ENCODE measurements at regions not wholly inside any gene's neighbourhood (a gene's known extent, or its start where the extent isn't known, plus 50 kb on each side); places are given as distances from the start of the nearest gene placed in this dataset.

DNA sequence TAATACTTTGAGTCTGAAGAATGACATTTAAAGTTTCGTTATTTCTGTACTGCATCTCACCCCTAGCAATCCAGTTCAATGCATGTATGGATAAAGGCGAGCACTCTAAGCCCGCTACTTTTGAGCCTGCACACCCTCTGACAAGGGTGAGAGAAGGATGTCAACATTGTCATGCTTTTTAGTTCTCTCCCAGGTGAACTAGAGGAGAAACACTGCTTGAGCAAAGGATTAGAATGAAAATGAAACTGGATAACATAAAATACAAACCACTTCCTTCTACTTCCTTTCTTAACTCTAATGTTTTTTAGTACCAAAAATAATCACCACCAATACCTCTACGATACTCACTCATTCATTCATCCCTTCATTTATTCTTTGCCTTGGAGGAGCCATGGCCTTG lies 588.7 kb upstream of the NR2F2 start:
- Histone ChIP-seq H3K9me3 (ENCODE audit: control insufficient read depth, low read length) (no peaks in the 10 kb centered on the region), H3K4me3 (ENCODE audit: low read length) (no peak overlapping the region), H3K36me3 (ENCODE audit: control insufficient read depth, insufficient read depth, low read length) (no peaks in the 10 kb centered on the region), H3K9ac (ENCODE audit: low read length) (no peak overlapping the region), H3K27me3 (ENCODE audit: control insufficient read depth, insufficient read depth, low read length) (no peaks in the 10 kb centered on the region), H3K4me1 (ENCODE audit: control insufficient read depth, insufficient read depth, low read length) (no peaks in the 10 kb centered on the region)

DNA sequence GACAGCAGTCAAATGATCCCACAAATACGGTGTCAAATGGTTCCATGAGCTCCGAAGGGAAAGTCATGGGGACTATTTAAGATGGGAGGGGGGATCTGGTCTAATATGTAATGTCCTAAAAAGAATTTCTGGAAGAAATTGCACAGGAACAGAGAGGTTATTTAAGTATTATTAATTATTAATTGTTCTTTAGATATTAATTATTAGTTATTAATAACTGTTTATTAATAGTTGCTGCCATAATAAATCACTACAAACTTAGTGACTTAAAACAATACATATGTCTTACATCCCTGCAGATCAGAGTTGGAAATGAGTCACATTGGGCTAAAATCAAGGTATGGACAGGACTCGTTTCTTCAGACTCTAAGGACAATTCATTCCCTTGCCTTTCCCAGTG lies 588.2 kb upstream of the NR2F2 start:
- no peak overlapping the region for H3K9ac ChIP-seq (ENCODE audit: low read length)
- H3K4me1 ChIP-seq (ENCODE audit: control insufficient read depth, insufficient read depth, low read length), result no peaks in the 10 kb centered on the region
- H3K4me3 ChIP-seq (ENCODE audit: low read length), result no peak overlapping the region
- H3K36me3 ChIP-seq (ENCODE audit: control insufficient read depth, insufficient read depth, low read length), result no peaks in the 10 kb centered on the region
- no peaks in the 10 kb centered on the region for H3K9me3 ChIP-seq (ENCODE audit: control insufficient read depth, low read length)
- no peaks in the 10 kb centered on the region for H3K27me3 ChIP-seq (ENCODE audit: control insufficient read depth, insufficient read depth, low read length)

DNA sequence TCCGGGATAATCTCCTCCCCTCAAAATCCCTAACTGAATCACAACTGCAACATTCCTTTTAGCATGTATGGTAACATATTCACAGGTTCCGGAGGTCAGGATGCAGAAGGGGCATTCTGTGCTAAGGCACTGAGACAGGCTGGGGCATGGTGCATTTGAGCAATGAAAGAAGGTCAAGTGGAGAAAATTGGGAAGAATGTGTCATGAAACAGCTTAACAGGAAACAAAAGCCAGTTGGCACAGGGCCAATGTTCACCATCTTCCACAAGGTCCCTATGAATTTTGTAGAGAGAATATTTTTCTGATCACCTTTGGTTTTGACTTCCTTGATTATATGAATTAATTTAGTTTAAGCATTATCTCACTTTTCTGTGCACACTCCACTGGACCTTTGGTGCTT lies 587.7 kb upstream of the NR2F2 start:
- no peak overlapping the region for H3K4me3 ChIP-seq (ENCODE audit: low read length)
- H3K9me3 ChIP-seq (ENCODE audit: control insufficient read depth, low read length), result no peaks in the 10 kb centered on the region
- H3K4me1 ChIP-seq (ENCODE audit: control insufficient read depth, insufficient read depth, low read length), result no peaks in the 10 kb centered on the region
- no peaks in the 10 kb centered on the region for H3K27me3 ChIP-seq (ENCODE audit: control insufficient read depth, insufficient read depth, low read length)
- no peak overlapping the region for H3K9ac ChIP-seq (ENCODE audit: low read length)
- no peaks in the 10 kb centered on the region for H3K36me3 ChIP-seq (ENCODE audit: control insufficient read depth, insufficient read depth, low read length)

DNA sequence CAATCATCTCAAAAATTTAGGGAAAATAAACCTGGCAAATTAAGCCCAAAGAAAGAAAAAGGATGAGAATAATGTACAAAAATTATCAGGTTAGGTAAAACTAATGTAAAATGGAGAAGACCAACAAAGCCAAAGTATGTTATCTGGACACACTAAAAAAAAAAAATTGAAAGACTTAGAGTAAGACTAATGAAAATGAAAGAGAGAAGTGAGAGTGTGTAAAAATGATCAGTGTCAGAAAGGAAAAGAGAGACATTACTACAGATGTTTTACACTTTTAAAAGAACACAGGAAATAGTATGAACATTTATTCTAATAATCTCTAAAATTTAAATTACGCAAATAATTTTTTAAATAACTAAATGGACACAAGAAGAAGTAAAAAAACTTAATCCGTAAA lies 573.3 kb upstream of the NR2F2 start:
- Histone ChIP-seq H3K27me3 (ENCODE audit: control insufficient read depth, insufficient read depth, low read length) (no peaks in the 10 kb centered on the region), H3K36me3 (ENCODE audit: control insufficient read depth, insufficient read depth, low read length) (no peaks in the 10 kb centered on the region), H3K9me3 (ENCODE audit: control insufficient read depth, low read length) (no peaks in the 10 kb centered on the region), H3K4me3 (ENCODE audit: low read length) (no peak overlapping the region), H3K9ac (ENCODE audit: low read length) (no peak overlapping the region), H3K4me1 (ENCODE audit: control insufficient read depth, insufficient read depth, low read length) (no peaks in the 10 kb centered on the region)

DNA sequence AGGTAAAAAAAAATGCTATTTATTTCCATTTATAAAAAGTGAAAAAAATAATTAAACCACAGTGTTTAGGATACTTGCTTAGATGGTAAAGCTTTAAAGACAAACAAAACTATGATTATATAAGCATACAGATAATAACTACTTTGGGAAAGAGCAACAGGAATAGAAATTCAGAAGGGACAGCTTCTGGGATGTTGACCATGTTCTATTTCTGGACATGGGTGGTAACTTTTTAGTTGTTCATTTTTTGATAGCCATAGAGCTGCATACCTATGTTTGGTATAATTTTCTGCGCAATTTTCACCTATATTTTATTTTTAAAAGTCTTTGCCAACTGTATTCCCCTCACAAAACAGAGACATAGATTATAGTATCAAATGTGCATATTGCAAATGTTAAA lies 572.0 kb upstream of the NR2F2 start:
- no peak overlapping the region for H3K9ac ChIP-seq (ENCODE audit: low read length)

DNA sequence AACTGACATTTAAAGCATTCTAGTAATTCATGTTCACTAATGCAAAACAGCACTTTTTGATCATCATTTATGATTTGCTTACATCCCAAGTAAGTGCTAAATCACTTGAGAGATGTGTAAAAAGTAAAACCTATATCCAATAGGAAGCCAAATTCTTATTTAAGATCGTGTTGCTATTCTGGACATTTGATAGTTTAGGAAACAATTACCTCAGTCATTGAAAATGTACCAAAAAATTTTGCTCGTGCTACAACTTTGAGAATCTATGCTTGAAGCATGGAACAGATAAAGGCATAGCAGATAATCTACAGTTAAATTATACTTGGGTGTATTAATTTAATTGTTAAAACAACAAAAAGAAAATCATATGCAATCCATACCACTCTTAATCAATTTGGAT lies 571.6 kb upstream of the NR2F2 start:
- no peaks in the 10 kb centered on the region for H3K9me3 ChIP-seq (ENCODE audit: control insufficient read depth, low read length)
- no peak overlapping the region for H3K4me3 ChIP-seq (ENCODE audit: low read length)
- H3K9ac ChIP-seq (ENCODE audit: low read length), result no peak overlapping the region
- no peaks in the 10 kb centered on the region for H3K36me3 ChIP-seq (ENCODE audit: control insufficient read depth, insufficient read depth, low read length)
- no peaks in the 10 kb centered on the region for H3K27me3 ChIP-seq (ENCODE audit: control insufficient read depth, insufficient read depth, low read length)
- no peaks in the 10 kb centered on the region for H3K4me1 ChIP-seq (ENCODE audit: control insufficient read depth, insufficient read depth, low read length)

More for the DNA sequence above, 572.0 kb upstream of the NR2F2 start:
- H3K27me3 ChIP-seq (ENCODE audit: control insufficient read depth, insufficient read depth, low read length), result no peaks in the 10 kb centered on the region
- H3K36me3 ChIP-seq (ENCODE audit: control insufficient read depth, insufficient read depth, low read length), result no peaks in the 10 kb centered on the region
- no peaks in the 10 kb centered on the region for H3K4me1 ChIP-seq (ENCODE audit: control insufficient read depth, insufficient read depth, low read length)
- no peak overlapping the region for H3K4me3 ChIP-seq (ENCODE audit: low read length)
- H3K9me3 ChIP-seq (ENCODE audit: control insufficient read depth, low read length), result no peaks in the 10 kb centered on the region

DNA sequence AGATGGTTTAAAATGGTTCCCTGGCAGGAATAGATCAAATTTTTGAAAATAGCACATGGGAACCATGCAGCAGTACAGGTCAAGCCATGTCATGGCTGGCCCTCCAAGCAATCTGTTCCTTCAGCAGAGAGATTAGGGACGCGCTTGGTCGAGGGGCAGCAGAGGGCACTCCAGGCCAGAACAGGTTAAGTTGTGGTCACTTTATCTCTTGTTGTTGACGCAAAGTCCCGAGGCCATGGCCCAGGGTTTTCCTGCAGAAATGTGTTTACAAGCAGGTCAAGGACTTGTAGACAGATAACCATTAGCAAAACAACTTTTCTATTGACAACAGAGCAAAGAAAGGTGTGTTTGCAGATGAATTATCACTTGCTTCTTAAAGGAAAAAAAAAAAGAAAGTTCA lies 570.0 kb upstream of the NR2F2 start:
- no peak overlapping the region for H3K4me3 ChIP-seq (ENCODE audit: low read length)
- no peaks in the 10 kb centered on the region for H3K9me3 ChIP-seq (ENCODE audit: control insufficient read depth, low read length)
- no peak overlapping the region for H3K9ac ChIP-seq (ENCODE audit: low read length)
- H3K36me3 ChIP-seq (ENCODE audit: control insufficient read depth, insufficient read depth, low read length), result no peaks in the 10 kb centered on the region
- H3K27me3 ChIP-seq (ENCODE audit: control insufficient read depth, insufficient read depth, low read length), result no peaks in the 10 kb centered on the region
- H3K4me1 ChIP-seq (ENCODE audit: control insufficient read depth, insufficient read depth, low read length), result no peaks in the 10 kb centered on the region

DNA sequence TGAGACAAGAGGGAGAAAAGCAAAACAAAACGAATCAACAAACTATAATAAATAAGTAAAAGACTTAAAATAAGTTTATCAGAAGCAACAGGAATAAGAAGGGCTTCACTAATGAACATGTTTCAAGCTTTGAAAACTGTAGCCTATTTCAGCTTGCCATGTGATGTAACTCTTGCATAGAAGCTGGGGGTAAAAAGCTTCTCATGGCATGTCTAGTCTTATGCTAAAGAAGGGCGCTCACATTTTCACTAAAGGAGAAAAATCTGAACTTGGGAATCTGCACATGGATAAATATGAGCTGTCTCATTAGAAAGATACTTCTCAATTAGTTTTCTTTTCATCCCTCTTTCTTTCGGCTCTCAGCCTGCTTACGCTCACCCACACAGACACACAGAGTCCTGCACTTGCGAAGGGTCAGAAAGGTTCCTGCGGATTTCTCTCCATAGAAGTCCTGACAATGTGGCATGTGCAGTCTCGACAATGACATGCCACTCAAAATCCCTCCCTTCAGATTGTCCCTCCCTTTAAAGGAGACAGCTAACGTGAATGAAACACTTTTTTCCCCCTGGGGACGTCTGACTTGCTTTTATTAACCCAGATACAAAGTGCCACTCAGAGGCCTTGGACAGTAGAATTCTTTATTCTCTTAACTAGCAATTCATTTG lies 568.9 kb upstream of the NR2F2 start:
- Histone ChIP-seq H3K4me1 (ENCODE audit: control insufficient read depth, insufficient read depth, low read length) (no peaks in the 10 kb centered on the region), H3K9ac (ENCODE audit: low read length) (no peak overlapping the region), H3K36me3 (ENCODE audit: control insufficient read depth, insufficient read depth, low read length) (no peaks in the 10 kb centered on the region), H3K9me3 (ENCODE audit: control insufficient read depth, low read length) (no peaks in the 10 kb centered on the region), H3K27me3 (ENCODE audit: control insufficient read depth, insufficient read depth, low read length) (no peaks in the 10 kb centered on the region), H3K4me3 (ENCODE audit: low read length) (no peak overlapping the region)

DNA sequence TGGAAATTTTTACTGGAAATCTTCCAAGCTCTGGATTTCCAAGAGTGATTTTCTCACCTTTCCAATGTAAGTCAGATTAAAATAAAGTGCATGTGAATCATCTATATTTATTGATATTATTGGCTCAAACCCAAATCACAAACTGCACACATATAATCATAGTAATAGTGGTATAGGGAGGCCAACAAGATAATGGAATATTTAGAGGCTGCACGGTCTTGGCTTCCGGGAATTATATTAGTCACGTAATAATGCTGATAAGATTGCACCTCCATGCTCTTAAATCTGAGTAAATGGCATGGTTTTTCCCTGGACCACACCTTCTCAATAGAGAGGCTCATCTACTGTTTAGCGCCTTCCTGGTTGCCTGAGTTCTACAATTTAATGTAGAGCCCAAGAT lies 567.1 kb upstream of the NR2F2 start:
- no peaks in the 10 kb centered on the region for H3K9me3 ChIP-seq (ENCODE audit: control insufficient read depth, low read length)
- no peak overlapping the region for H3K9ac ChIP-seq (ENCODE audit: low read length)
- H3K4me3 ChIP-seq (ENCODE audit: low read length), result no peak overlapping the region
- H3K4me1 ChIP-seq (ENCODE audit: control insufficient read depth, insufficient read depth, low read length), result no peaks in the 10 kb centered on the region
- no peaks in the 10 kb centered on the region for H3K27me3 ChIP-seq (ENCODE audit: control insufficient read depth, insufficient read depth, low read length)
- no peaks in the 10 kb centered on the region for H3K36me3 ChIP-seq (ENCODE audit: control insufficient read depth, insufficient read depth, low read length)

DNA sequence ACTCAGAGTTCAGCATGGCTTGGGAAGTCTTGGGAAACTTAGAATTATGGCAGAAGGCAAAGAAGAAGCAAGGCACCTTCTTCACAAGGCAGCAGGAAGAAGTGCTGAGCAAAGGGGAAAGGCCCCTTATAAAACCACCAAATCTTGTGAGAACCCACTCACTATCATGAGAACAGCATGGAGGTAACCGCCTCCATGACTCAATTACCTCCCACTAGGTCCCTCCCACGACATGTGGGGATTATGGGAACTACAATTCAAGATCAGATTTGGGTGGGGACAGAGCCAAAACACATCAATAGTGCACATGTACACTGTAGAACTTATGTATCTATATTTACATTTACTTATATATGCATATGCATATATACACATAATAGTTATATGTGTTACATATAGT lies 565.3 kb upstream of the NR2F2 start:
- Histone ChIP-seq H3K27me3 (ENCODE audit: control insufficient read depth, insufficient read depth, low read length) (no peaks in the 10 kb centered on the region), H3K4me3 (ENCODE audit: low read length) (no peak overlapping the region), H3K9me3 (ENCODE audit: control insufficient read depth, low read length) (no peaks in the 10 kb centered on the region), H3K4me1 (ENCODE audit: control insufficient read depth, insufficient read depth, low read length) (no peaks in the 10 kb centered on the region), H3K36me3 (ENCODE audit: control insufficient read depth, insufficient read depth, low read length) (no peaks in the 10 kb centered on the region), H3K9ac (ENCODE audit: low read length) (no peak overlapping the region)

DNA sequence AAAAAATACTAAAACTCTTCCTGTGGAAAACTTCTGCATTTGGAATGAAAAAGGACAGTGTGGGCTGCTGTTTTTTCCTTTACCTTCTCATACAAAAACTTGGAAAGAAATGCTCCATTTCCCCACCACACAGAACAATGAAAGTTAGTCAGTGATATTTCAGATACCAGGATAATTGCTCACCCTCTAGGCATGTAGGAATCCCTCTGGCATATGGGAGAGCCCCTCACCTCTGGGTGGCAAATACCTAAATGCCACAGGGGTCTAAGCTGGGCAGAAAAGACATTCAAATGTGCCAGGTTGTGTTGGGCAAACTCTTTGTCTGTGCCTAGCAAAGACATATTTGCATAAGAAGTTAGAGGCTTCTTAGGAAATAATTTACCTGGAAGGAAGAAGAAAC lies 560.3 kb upstream of the NR2F2 start:
- no peaks in the 10 kb centered on the region for H3K36me3 ChIP-seq (ENCODE audit: control insufficient read depth, insufficient read depth, low read length)
- no peaks in the 10 kb centered on the region for H3K9me3 ChIP-seq (ENCODE audit: control insufficient read depth, low read length)
- no peak overlapping the region for H3K4me3 ChIP-seq (ENCODE audit: low read length)
- H3K4me1 ChIP-seq (ENCODE audit: control insufficient read depth, insufficient read depth, low read length), result no peaks in the 10 kb centered on the region
- H3K27me3 ChIP-seq (ENCODE audit: control insufficient read depth, insufficient read depth, low read length), result no peaks in the 10 kb centered on the region
- H3K9ac ChIP-seq (ENCODE audit: low read length), result no peak overlapping the region

DNA sequence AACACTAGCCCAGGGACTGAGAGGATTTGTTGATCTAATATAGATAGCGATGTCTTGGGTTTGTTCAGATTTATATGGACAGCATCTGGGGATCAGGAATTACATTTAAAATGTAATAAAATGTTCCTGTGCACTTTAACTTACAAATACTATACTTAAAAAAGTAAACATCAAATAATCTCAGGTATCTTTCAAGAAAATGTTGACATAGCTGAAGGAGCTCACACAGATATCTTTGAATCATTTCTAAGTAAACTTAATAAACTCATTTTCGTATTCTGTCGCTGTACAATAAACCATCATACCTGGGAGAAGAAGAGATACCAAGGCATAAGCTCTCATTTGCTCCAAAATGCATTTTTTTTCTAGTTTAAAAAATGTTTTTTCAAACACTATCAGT lies 557.5 kb upstream of the NR2F2 start:
- Histone ChIP-seq H3K4me3 (ENCODE audit: low read length) (no peak overlapping the region), H3K4me1 (ENCODE audit: control insufficient read depth, insufficient read depth, low read length) (no peaks in the 10 kb centered on the region), H3K36me3 (ENCODE audit: control insufficient read depth, insufficient read depth, low read length) (no peaks in the 10 kb centered on the region), H3K27me3 (ENCODE audit: control insufficient read depth, insufficient read depth, low read length) (no peaks in the 10 kb centered on the region), H3K9ac (ENCODE audit: low read length) (no peak overlapping the region), H3K9me3 (ENCODE audit: control insufficient read depth, low read length) (no peaks in the 10 kb centered on the region)

DNA sequence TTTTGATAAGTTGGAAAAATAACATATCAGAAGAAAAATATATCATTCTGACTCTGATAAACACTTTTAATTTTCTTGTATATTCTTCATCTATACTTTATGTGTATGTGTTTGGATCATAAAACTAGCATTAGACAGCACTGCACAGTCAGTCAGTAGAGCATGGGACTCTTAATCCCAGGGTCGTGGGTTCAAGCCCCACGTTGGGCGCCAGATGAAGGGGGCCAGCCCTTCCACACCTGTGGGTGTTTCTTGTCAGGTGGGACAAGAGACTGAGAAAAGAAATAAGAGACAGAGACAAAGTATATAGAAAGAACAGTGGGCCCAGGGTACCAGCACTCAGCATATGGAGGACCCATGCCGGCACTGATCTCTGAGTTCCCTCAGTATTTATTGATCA lies 546.0 kb upstream of the NR2F2 start:
- no peak overlapping the region for H3K9ac ChIP-seq (ENCODE audit: low read length)
- no peak overlapping the region for H3K4me3 ChIP-seq (ENCODE audit: low read length)
- H3K4me1 ChIP-seq (ENCODE audit: control insufficient read depth, insufficient read depth, low read length), result no peaks in the 10 kb centered on the region
- H3K27me3 ChIP-seq (ENCODE audit: control insufficient read depth, insufficient read depth, low read length), result no peaks in the 10 kb centered on the region
- no peaks in the 10 kb centered on the region for H3K9me3 ChIP-seq (ENCODE audit: control insufficient read depth, low read length)
- no peaks in the 10 kb centered on the region for H3K36me3 ChIP-seq (ENCODE audit: control insufficient read depth, insufficient read depth, low read length)

Data from mucosa of stomach (tissue), 1 donor.